ENCODE measurements at regions not wholly inside any gene's neighbourhood (a gene's known extent, or its start where the extent isn't known, plus 50 kb on each side); places are given as distances from the start of the nearest gene placed in this dataset.
"Not testable (repeated sequence)": the region's sequence is repeated elsewhere in the genome, so short reads cannot be mapped to it uniquely, and the experiment has no call there.

GRCh38 chr11:98061858-98062257 lies 958.9 kb upstream of the CNTN5 start:
- Histone ChIP-seq H3K9me2 (ENCODE audit: low read depth, low read length) (no peaks in the 10 kb centered on the region), H2AFZ (ENCODE audit: low read length) (no peak overlapping the region), H3K4me2 (ENCODE audit: low read length) (no peak overlapping the region), H3K36me3 (ENCODE audit: insufficient read depth, low read length) (no peaks in the 10 kb centered on the region), H3K4me3 (ENCODE audit: low read depth, low read length, poor library complexity, severe bottlenecking) (no peak overlapping the region), H3K9ac (ENCODE audit: low read length) (no peak overlapping the region), H3K79me2 (ENCODE audit: insufficient read depth, low read length) (no peaks in the 10 kb centered on the region), H3K27ac (ENCODE audit: low read depth, low read length, poor library complexity, severe bottlenecking) (no peak overlapping the region), H4K20me1 (ENCODE audit: insufficient read depth, low read length) (no peaks in the 10 kb centered on the region), H3K27me3 (ENCODE audit: insufficient read depth, low read length) (no peaks in the 10 kb centered on the region), H3K4me1 (ENCODE audit: insufficient read depth, low read length, severe bottlenecking) (no peaks in the 10 kb centered on the region), H3K9me3 (ENCODE audit: low read length) (no peaks in the 10 kb centered on the region), H3F3A (ENCODE audit: insufficient read depth, low read length) (no peaks in the 10 kb centered on the region)
- no peak for TF ChIP-seq CTCF (IDR thresholded peaks at IDR 0.05; ENCODE audit: low read length)
- no peak for TF ChIP-seq EZH2 (IDR thresholded peaks at IDR 0.05; ENCODE audit: borderline replicate concordance, low read length)

GRCh38 chr11:98062714-98063113 lies 958.0 kb upstream of the CNTN5 start:
- H3K36me3 ChIP-seq (ENCODE audit: insufficient read depth, low read length): no peaks in the 10 kb centered on the region
- H3F3A ChIP-seq (ENCODE audit: insufficient read depth, low read length): no peaks in the 10 kb centered on the region
- no peak overlapping the region for H3K4me3 ChIP-seq (ENCODE audit: low read depth, low read length, poor library complexity, severe bottlenecking)
- no peak overlapping the region for H3K4me2 ChIP-seq (ENCODE audit: low read length)
- H2AFZ ChIP-seq (ENCODE audit: low read length): no peak overlapping the region
- no peak overlapping the region for H3K27ac ChIP-seq (ENCODE audit: low read depth, low read length, poor library complexity, severe bottlenecking)
- no peaks in the 10 kb centered on the region for H3K4me1 ChIP-seq (ENCODE audit: insufficient read depth, low read length, severe bottlenecking)
- H3K9me2 ChIP-seq (ENCODE audit: low read depth, low read length): no peaks in the 10 kb centered on the region
- no peaks in the 10 kb centered on the region for H3K79me2 ChIP-seq (ENCODE audit: insufficient read depth, low read length)
- H3K9ac ChIP-seq (ENCODE audit: low read length): no peak overlapping the region
- TF ChIP-seq EZH2 (IDR thresholded peaks at IDR 0.05; ENCODE audit: borderline replicate concordance, low read length): no peak
- no peak for TF ChIP-seq CTCF (IDR thresholded peaks at IDR 0.05; ENCODE audit: low read length)
- H3K27me3 ChIP-seq (ENCODE audit: insufficient read depth, low read length): no peaks in the 10 kb centered on the region
- no peaks in the 10 kb centered on the region for H3K9me3 ChIP-seq (ENCODE audit: low read length)
- H4K20me1 ChIP-seq (ENCODE audit: insufficient read depth, low read length): no peaks in the 10 kb centered on the region

GRCh38 chr11:98068251-98068650 lies 952.5 kb upstream of the CNTN5 start:
- Histone ChIP-seq H3K4me2 (ENCODE audit: low read length) (no peak overlapping the region), H3K27me3 (ENCODE audit: insufficient read depth, low read length) (no peaks in the 10 kb centered on the region), H3K27ac (ENCODE audit: low read depth, low read length, poor library complexity, severe bottlenecking) (no peak overlapping the region), H3K9ac (ENCODE audit: low read length) (no peak overlapping the region), H2AFZ (ENCODE audit: low read length) (no peak overlapping the region), H3K9me3 (ENCODE audit: low read length) (no peaks in the 10 kb centered on the region), H4K20me1 (ENCODE audit: insufficient read depth, low read length) (no peaks in the 10 kb centered on the region), H3K4me3 (ENCODE audit: low read depth, low read length, poor library complexity, severe bottlenecking) (no peak overlapping the region), H3K79me2 (ENCODE audit: insufficient read depth, low read length) (no peaks in the 10 kb centered on the region), H3K36me3 (ENCODE audit: insufficient read depth, low read length) (no peaks in the 10 kb centered on the region), H3K4me1 (ENCODE audit: insufficient read depth, low read length, severe bottlenecking) (no peaks in the 10 kb centered on the region), H3F3A (ENCODE audit: insufficient read depth, low read length) (no peaks in the 10 kb centered on the region), H3K9me2 (ENCODE audit: low read depth, low read length) (no peaks in the 10 kb centered on the region)
- no peak for TF ChIP-seq EZH2 (IDR thresholded peaks at IDR 0.05; ENCODE audit: borderline replicate concordance, low read length)
- no peak for TF ChIP-seq CTCF (IDR thresholded peaks at IDR 0.05; ENCODE audit: low read length)

GRCh38 chr11:98069147-98069546 lies 951.6 kb upstream of the CNTN5 start:
- not testable (repeated sequence) for H3K9ac ChIP-seq (ENCODE audit: low read length); H2AFZ ChIP-seq (ENCODE audit: low read length); H3K4me2 ChIP-seq (ENCODE audit: low read length); H3K4me1 ChIP-seq (ENCODE audit: insufficient read depth, low read length, severe bottlenecking); H3K4me3 ChIP-seq (ENCODE audit: low read depth, low read length, poor library complexity, severe bottlenecking); H3K27me3 ChIP-seq (ENCODE audit: insufficient read depth, low read length); H3K79me2 ChIP-seq (ENCODE audit: insufficient read depth, low read length); H3K9me3 ChIP-seq (ENCODE audit: low read length); H3F3A ChIP-seq (ENCODE audit: insufficient read depth, low read length); H3K27ac ChIP-seq (ENCODE audit: low read depth, low read length, poor library complexity, severe bottlenecking); H4K20me1 ChIP-seq (ENCODE audit: insufficient read depth, low read length); H3K36me3 ChIP-seq (ENCODE audit: insufficient read depth, low read length); H3K9me2 ChIP-seq (ENCODE audit: low read depth, low read length)
